Activated T-cell treated with anti-CD3 and anti-CD28 coated beads for 24 hours (primary cell): ENCODE measurements at regions not wholly inside any gene's neighbourhood (a gene's known extent, or its start where the extent isn't known, plus 50 kb on each side); places are given as distances from the start of the nearest gene placed in this dataset.
"Not testable (repeated sequence)": the region's sequence is repeated elsewhere in the genome, so short reads cannot be mapped to it uniquely, and the experiment has no call there.

Source experiments
- DNase-seq: peaks from one replicate; pipeline ENCODE4 v3.0.0-alpha.2; 2020; ENCODE audit warnings: low read depth

GRCh38 chr20:22734946-22735647 lies 150.7 kb upstream of the FOXA2 start:
- DNase-seq: not testable (repeated sequence)

GRCh38 chr20:22740829-22741228 lies 156.5 kb upstream of the FOXA2 start:
- DNase-seq: no peak

GRCh38 chr20:22744341-22745193 lies 160.2 kb upstream of the FOXA2 start:
- no peak for DNase-seq

GRCh38 chr20:22745194-22745500 lies 160.8 kb upstream of the FOXA2 start:
- DNase-seq: no peak

GRCh38 chr20:22746957-22747356 lies 162.6 kb upstream of the FOXA2 start:
- no peak for DNase-seq

GRCh38 chr20:22752324-22752723 lies 168.0 kb upstream of the FOXA2 start:
- no peak for DNase-seq

- DNase-seq: no peak
These were observed 173.2 kb upstream of the FOXA2 start for GRCh38 chr20:22757424-22758183.

- DNase-seq: no peak
These were observed 174.4 kb upstream of the FOXA2 start for GRCh38 chr20:22758815-22759214.

GRCh38 chr20:22762576-22763256 lies 178.3 kb upstream of the FOXA2 start:
- no peak for DNase-seq

- no peak for DNase-seq
These were observed 179.0 kb upstream of the FOXA2 start for GRCh38 chr20:22763257-22763906.

GRCh38 chr20:22768266-22769178 lies 184.2 kb upstream of the FOXA2 start:
- no peak for DNase-seq

GRCh38 chr20:22770241-22770800 lies 185.9 kb upstream of the FOXA2 start:
- DNase-seq: no peak

- no peak for DNase-seq
These were observed 187.3 kb upstream of the FOXA2 start for GRCh38 chr20:22771706-22772105.

- DNase-seq: no peak
These were observed 189.0 kb upstream of the FOXA2 start for GRCh38 chr20:22773344-22773743.

- DNase-seq: no peak
These were observed 190.9 kb upstream of the FOXA2 start for GRCh38 chr20:22775256-22775655.

- no peak for DNase-seq
These were observed 191.3 kb upstream of the FOXA2 start for GRCh38 chr20:22775671-22776139.

- DNase-seq: no peak
These were observed 192.0 kb upstream of the FOXA2 start for GRCh38 chr20:22776369-22776768.

- no peak for DNase-seq
These were observed 195.5 kb upstream of the FOXA2 start for GRCh38 chr20:22779878-22780277.

- DNase-seq: no peak
These were observed 197.5 kb upstream of the FOXA2 start for GRCh38 chr20:22781869-22782268.

- DNase-seq: no peak
These were observed 205.3 kb upstream of the FOXA2 start for GRCh38 chr20:22789676-22790075.
